GM12892 (cell line): ENCODE measurements at regions not wholly inside any gene's neighbourhood (a gene's known extent, or its start where the extent isn't known, plus 50 kb on each side); places are given as distances from the start of the nearest gene placed in this dataset.

Source experiments
- POLR2A ChIP-seq: IDR thresholded peaks from 2 replicates; pipeline ENCODE4 v1.6.1; 2011; ENCODE audit warnings: low read depth, low read length, control low read depth
- POLR2AphosphoS5 ChIP-seq: IDR thresholded peaks from 2 replicates; pipeline ENCODE4 v1.6.1; 2011; ENCODE audit warnings: low read depth, low read length, control low read depth
- TAF1 ChIP-seq: IDR thresholded peaks from 2 replicates; pipeline ENCODE4 v1.6.1; 2011; ENCODE audit warnings: low read depth, mild to moderate bottlenecking, control low read depth, low read length, borderline replicate concordance

DNA sequence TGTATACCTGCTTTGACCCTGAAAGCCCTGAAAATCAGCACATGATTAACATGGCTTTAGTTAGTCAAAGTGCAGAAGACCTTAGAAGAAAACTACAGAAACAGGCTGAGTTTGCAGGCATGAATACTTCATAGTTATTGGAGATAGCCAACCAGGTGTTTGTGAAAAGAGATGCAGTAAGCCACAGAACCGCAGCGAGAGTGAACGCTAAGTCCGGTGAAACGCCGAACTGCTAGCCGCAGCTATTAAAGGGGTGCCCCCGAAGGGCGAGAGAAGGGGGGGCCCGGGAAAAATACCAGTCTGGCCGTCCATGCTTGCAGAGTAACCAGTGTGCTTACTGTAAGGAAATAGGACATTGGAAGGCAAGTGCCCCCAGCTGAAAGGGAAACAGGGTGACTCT, 784.0 kb upstream of the TMEM132C start:
- TF ChIP-seq POLR2AphosphoS5 = no peak
- TF ChIP-seq POLR2A = no peak
- no peak for TF ChIP-seq TAF1
